ENCODE measurements at regions not wholly inside any gene's neighbourhood (a gene's known extent, or its start where the extent isn't known, plus 50 kb on each side); places are given as distances from the start of the nearest gene placed in this dataset.

DNA sequence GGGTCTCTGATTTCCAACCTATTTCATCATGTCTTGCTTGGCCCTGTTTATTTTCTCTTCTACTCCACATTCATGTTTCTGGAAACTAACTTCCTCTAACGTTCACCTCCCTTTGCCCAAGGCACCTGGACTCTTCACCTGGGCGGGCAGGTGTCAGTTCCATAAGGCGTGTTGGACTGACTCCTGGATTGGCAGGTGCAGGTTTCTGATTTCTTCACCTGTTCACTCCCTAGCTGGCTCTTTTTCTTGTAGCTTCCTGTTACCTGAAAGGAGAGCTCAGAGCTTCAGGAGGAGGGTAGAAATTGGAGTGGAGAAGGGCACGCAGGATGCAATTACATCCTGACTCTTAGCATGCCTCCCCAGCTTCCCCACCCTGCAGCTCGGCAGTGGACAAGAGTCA is 350.8 kb upstream of the KLF3 start:
- TF ChIP-seq EZH2 (IDR thresholded peaks at IDR 0.05) (no peak), EZH2phosphoT487 (IDR thresholded peaks at IDR 0.05; ENCODE audit: borderline replicate concordance) (no peak), POLR2AphosphoS5 (IDR thresholded peaks at IDR 0.05; ENCODE audit: low read depth, low read length) (no peak), POLR2A (IDR thresholded peaks at IDR 0.05; ENCODE audit: borderline replicate concordance, extremely low read depth, insufficient read depth, insufficient read length) (no peak)
- TF ChIP-seq, protein P1, sequence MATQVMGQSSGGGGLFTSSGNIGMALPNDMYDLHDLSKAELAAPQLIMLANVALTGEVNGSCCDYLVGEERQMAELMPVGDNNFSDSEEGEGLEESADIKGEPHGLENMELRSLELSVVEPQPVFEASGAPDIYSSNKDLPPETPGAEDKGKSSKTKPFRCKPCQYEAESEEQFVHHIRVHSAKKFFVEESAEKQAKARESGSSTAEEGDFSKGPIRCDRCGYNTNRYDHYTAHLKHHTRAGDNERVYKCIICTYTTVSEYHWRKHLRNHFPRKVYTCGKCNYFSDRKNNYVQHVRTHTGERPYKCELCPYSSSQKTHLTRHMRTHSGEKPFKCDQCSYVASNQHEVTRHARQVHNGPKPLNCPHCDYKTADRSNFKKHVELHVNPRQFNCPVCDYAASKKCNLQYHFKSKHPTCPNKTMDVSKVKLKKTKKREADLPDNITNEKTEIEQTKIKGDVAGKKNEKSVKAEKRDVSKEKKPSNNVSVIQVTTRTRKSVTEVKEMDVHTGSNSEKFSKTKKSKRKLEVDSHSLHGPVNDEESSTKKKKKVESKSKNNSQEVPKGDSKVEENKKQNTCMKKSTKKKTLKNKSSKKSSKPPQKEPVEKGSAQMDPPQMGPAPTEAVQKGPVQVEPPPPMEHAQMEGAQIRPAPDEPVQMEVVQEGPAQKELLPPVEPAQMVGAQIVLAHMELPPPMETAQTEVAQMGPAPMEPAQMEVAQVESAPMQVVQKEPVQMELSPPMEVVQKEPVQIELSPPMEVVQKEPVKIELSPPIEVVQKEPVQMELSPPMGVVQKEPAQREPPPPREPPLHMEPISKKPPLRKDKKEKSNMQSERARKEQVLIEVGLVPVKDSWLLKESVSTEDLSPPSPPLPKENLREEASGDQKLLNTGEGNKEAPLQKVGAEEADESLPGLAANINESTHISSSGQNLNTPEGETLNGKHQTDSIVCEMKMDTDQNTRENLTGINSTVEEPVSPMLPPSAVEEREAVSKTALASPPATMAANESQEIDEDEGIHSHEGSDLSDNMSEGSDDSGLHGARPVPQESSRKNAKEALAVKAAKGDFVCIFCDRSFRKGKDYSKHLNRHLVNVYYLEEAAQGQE (IDR thresholded peaks at IDR 0.05; ENCODE audit: low read depth): no peak
- TF ChIP-seq, protein P2, sequence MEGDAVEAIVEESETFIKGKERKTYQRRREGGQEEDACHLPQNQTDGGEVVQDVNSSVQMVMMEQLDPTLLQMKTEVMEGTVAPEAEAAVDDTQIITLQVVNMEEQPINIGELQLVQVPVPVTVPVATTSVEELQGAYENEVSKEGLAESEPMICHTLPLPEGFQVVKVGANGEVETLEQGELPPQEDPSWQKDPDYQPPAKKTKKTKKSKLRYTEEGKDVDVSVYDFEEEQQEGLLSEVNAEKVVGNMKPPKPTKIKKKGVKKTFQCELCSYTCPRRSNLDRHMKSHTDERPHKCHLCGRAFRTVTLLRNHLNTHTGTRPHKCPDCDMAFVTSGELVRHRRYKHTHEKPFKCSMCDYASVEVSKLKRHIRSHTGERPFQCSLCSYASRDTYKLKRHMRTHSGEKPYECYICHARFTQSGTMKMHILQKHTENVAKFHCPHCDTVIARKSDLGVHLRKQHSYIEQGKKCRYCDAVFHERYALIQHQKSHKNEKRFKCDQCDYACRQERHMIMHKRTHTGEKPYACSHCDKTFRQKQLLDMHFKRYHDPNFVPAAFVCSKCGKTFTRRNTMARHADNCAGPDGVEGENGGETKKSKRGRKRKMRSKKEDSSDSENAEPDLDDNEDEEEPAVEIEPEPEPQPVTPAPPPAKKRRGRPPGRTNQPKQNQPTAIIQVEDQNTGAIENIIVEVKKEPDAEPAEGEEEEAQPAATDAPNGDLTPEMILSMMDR (IDR thresholded peaks at IDR 0.05 in 2 of 3, conservative IDR thresholded peaks at IDR 0.05 in 1 of 3; ENCODE audit: borderline replicate concordance in 1 of 3, insufficient read depth in 1 of 3, low read depth in 2 of 3, low read length in 2 of 3): no peak
